Fibroblast of skin of right quadriceps (primary cell): ENCODE measurements at regions not wholly inside any gene's neighbourhood (a gene's known extent, or its start where the extent isn't known, plus 50 kb on each side); places are given as distances from the start of the nearest gene placed in this dataset.
"Not testable (repeated sequence)": the region's sequence is repeated elsewhere in the genome, so short reads cannot be mapped to it uniquely, and the experiment has no call there.

Experiments used
- DNase-seq: peaks from one replicate; pipeline ENCODE4 v3.0.0-alpha.2; 2013

- no peak for DNase-seq
Measured at GRCh38 chr2:35510636-35511035, 844.9 kb upstream of the CRIM1 start.

GRCh38 chr2:35508601-35509000 lies 847.0 kb upstream of the CRIM1 start:
- no peak for DNase-seq

- no peak for DNase-seq
Measured at GRCh38 chr2:35504419-35504818, 851.2 kb upstream of the CRIM1 start.

- no peak for DNase-seq
Measured at GRCh38 chr2:35503738-35504199, 851.8 kb upstream of the CRIM1 start.

GRCh38 chr2:35503311-35503710 lies 852.3 kb upstream of the CRIM1 start:
- DNase-seq = no peak

- no peak for DNase-seq
Measured at GRCh38 chr2:35501076-35501475, 854.5 kb upstream of the CRIM1 start.

GRCh38 chr2:35496022-35496421 lies 859.6 kb upstream of the CRIM1 start:
- no peak for DNase-seq

- DNase-seq = no peak
Measured at GRCh38 chr2:35495182-35495581, 860.4 kb upstream of the CRIM1 start.

- not testable (repeated sequence) for DNase-seq
Measured at GRCh38 chr2:35478121-35478520, 877.5 kb upstream of the CRIM1 start.

- DNase-seq = peak; percentile 18
Measured at GRCh38 chr2:35468245-35468644, 887.3 kb upstream of the CRIM1 start.

- DNase-seq = peak; percentile 34
Measured at GRCh38 chr2:35463805-35464596, 891.6 kb upstream of the CRIM1 start.

GRCh38 chr2:35462226-35462998 lies 893.2 kb upstream of the CRIM1 start:
- peak; percentile 80 for DNase-seq

GRCh38 chr2:35461406-35461805 lies 894.2 kb upstream of the CRIM1 start:
- DNase-seq = no peak

GRCh38 chr2:35454966-35455638 lies 900.5 kb upstream of the CRIM1 start:
- no peak for DNase-seq

GRCh38 chr2:35447821-35448220 lies 907.8 kb upstream of the CRIM1 start:
- DNase-seq = no peak

GRCh38 chr2:35447215-35447614 lies 908.4 kb upstream of the CRIM1 start:
- DNase-seq = peak; percentile 6

GRCh38 chr2:35443087-35443486 lies 912.5 kb upstream of the CRIM1 start:
- no peak for DNase-seq

GRCh38 chr2:35441575-35441974 lies 914.0 kb upstream of the CRIM1 start:
- DNase-seq = not testable (repeated sequence)

- not testable (repeated sequence) for DNase-seq
Measured at GRCh38 chr2:35440308-35440707, 915.3 kb upstream of the CRIM1 start.

GRCh38 chr2:35436893-35437292 lies 918.7 kb upstream of the CRIM1 start:
- not testable (repeated sequence) for DNase-seq

GRCh38 chr2:35428548-35428947 lies 927.0 kb upstream of the CRIM1 start:
- DNase-seq = no peak

GRCh38 chr2:35421485-35421884 lies 934.1 kb upstream of the CRIM1 start:
- no peak for DNase-seq

GRCh38 chr2:35417293-35417692 lies 938.3 kb upstream of the CRIM1 start:
- no peak for DNase-seq
